Femur (tissue), 1 donor: ENCODE measurements at regions not wholly inside any gene's neighbourhood (a gene's known extent, or its start where the extent isn't known, plus 50 kb on each side); places are given as distances from the start of the nearest gene placed in this dataset.

Experiments used
- DNase-seq: peaks from one replicate; pipeline ENCODE4 v3.0.0-alpha.2; 2017

GRCh38 chr14:61191733-61192132, 89.4 kb downstream of the TMEM30B start:
- DNase-seq: no peak

GRCh38 chr14:61190341-61190740, 90.8 kb downstream of the TMEM30B start:
- no peak for DNase-seq

GRCh38 chr14:61188978-61189808, 91.9 kb downstream of the TMEM30B start:
- DNase-seq: peak; percentile 74

GRCh38 chr14:61188196-61188595, 92.9 kb downstream of the TMEM30B start:
- DNase-seq: no peak

GRCh38 chr14:61187196-61187905, 93.8 kb downstream of the TMEM30B start:
- no peak for DNase-seq

- DNase-seq: no peak
These were observed 94.6 kb downstream of the TMEM30B start for GRCh38 chr14:61186341-61187195.

GRCh38 chr14:61185534-61185933, 95.6 kb downstream of the TMEM30B start:
- DNase-seq: no peak

GRCh38 chr14:61184112-61184511, 97.0 kb downstream of the TMEM30B start:
- peak; percentile 73 for DNase-seq

GRCh38 chr14:61183196-61183885, 97.8 kb downstream of the TMEM30B start:
- no peak for DNase-seq

GRCh38 chr14:61179796-61180398, 101.2 kb downstream of the TMEM30B start:
- no peak for DNase-seq

GRCh38 chr14:61179061-61179690, 102.0 kb downstream of the TMEM30B start:
- DNase-seq: no peak

- DNase-seq: no peak
These were observed 102.7 kb downstream of the TMEM30B start for GRCh38 chr14:61178226-61179060.

- DNase-seq: no peak
These were observed 103.6 kb downstream of the TMEM30B start for GRCh38 chr14:61177279-61178225.

GRCh38 chr14:61176686-61177085, 104.5 kb downstream of the TMEM30B start:
- no peak for DNase-seq

GRCh38 chr14:61174987-61175386, 106.2 kb downstream of the TMEM30B start:
- DNase-seq: no peak

GRCh38 chr14:61174441-61174891, 106.7 kb downstream of the TMEM30B start:
- DNase-seq: no peak

GRCh38 chr14:61171727-61172126, 109.4 kb downstream of the TMEM30B start:
- no peak for DNase-seq

GRCh38 chr14:61168141-61168540, 113.0 kb downstream of the TMEM30B start:
- no peak for DNase-seq

GRCh38 chr14:61167642-61168041, 113.5 kb downstream of the TMEM30B start:
- no peak for DNase-seq
